PC-3 (cell line): ENCODE measurements at regions not wholly inside any gene's neighbourhood (a gene's known extent, or its start where the extent isn't known, plus 50 kb on each side); places are given as distances from the start of the nearest gene placed in this dataset.

Source experiments
- ATAC-seq: fragments of 200-7000 bp; cut with Tn5 transposase; 2 replicates; pipeline ENCODE4 v1.9.1; 2020; ENCODE audit warnings: mild to moderate bottlenecking, moderate library complexity
- BruUV-seq: library from RNA; stranded (reverse); fragments of 400-500 nt; replicated peaks from 2 replicates; lab custom pipeline; 2021; lab: Mats Ljungman, UMichigan
- CTCF ChIA-PET: fragments of 300-600 bp; sonication (Branson Sonifier 250); formaldehyde crosslinking; loops from one replicate; lab custom pipeline; 2022; ENCODE audit warnings: antibody characterized with exemption; lab: Charles Lee
- POLR2A ChIA-PET: fragments of 300-600 bp; sonication (Branson Sonifier 250); formaldehyde crosslinking; loops from one replicate; lab custom pipeline; 2022; ENCODE audit warnings: antibody characterized with exemption; ENCODE audit not compliant: unreplicated experiment; lab: Charles Lee
- DNase-seq: peaks from one replicate; pipeline ENCODE4 v3.0.0-alpha.2; 2015
- H2AFZ ChIP-seq: fragments of 300-600 bp; sonication (generic); 2 replicates; pipeline ENCODE4 v1.6.0; 2016; ENCODE audit warnings: antibody characterized with exemption, low read length
- H3F3A ChIP-seq: fragments of 300-600 bp; sonication (generic); one replicate; pipeline ENCODE4 v1.6.0; 2017; ENCODE audit warnings: antibody characterized with exemption, low read length, control low read depth, mild to moderate bottlenecking; ENCODE audit not compliant: unreplicated experiment
- H3K27ac ChIP-seq: fragments of 300-600 bp; sonication (generic); 2 replicates; pipeline ENCODE4 v1.5.1; 2016; ENCODE audit warnings: mild to moderate bottlenecking, low read length
- H3K27me3 ChIP-seq: fragments of 300-600 bp; sonication (generic); 2 replicates; pipeline ENCODE4 v1.6.1; 2016; ENCODE audit warnings: low read length, mixed read lengths
- H3K36me3 ChIP-seq: fragments of 300-600 bp; sonication (generic); 2 replicates; pipeline ENCODE4 v1.6.1; 2016; ENCODE audit warnings: low read depth, mixed run types, low read length, mixed read lengths
- H3K4me1 ChIP-seq: fragments of 300-600 bp; sonication (generic); 2 replicates; pipeline ENCODE4 v1.5.1; 2016; ENCODE audit warnings: low read length; ENCODE audit not compliant: insufficient read depth
- H3K4me2 ChIP-seq: fragments of 300-600 bp; sonication (generic); 2 replicates; pipeline ENCODE4 v1.6.0; 2016; ENCODE audit warnings: low read length
- H3K4me3 ChIP-seq: fragments of 300-600 bp; sonication (generic); 2 replicates; pipeline ENCODE4 v1.5.1; 2016; ENCODE audit warnings: mild to moderate bottlenecking, low read length, mixed read lengths
- H3K79me2 ChIP-seq: fragments of 300-600 bp; sonication (generic); 2 replicates; pipeline ENCODE4 v1.6.1; 2017; ENCODE audit warnings: low read length, mixed read lengths
- H3K9ac ChIP-seq: fragments of 300-600 bp; sonication (generic); 2 replicates; pipeline ENCODE4 v1.6.0; 2016; ENCODE audit warnings: mild to moderate bottlenecking, low read length
- H3K9me2 ChIP-seq: fragments of 300-600 bp; sonication (generic); replicated peaks from 2 replicates; pipeline ENCODE4 v1.6.1; 2016; ENCODE audit warnings: mixed run types, low read length, mixed read lengths
- H3K9me3 ChIP-seq: fragments of 300-600 bp; sonication (generic); 2 replicates; pipeline ENCODE4 v1.6.1; 2016; ENCODE audit warnings: low read length, mixed read lengths
- H4K20me1 ChIP-seq: fragments of 300-600 bp; sonication (generic); 2 replicates; pipeline ENCODE4 v1.6.1; 2016; ENCODE audit warnings: low read length, mixed read lengths
- CTCF ChIP-seq: fragments of 300-600 bp; sonication (generic); conservative IDR thresholded peaks from 2 replicates; pipeline ENCODE4 v1.5.1; 2017; ENCODE audit warnings: antibody characterized with exemption, low read depth, mild to moderate bottlenecking, low read length
- EZH2 ChIP-seq: fragments of 300-600 bp; sonication (generic); IDR thresholded peaks from one replicate; pipeline ENCODE4 v1.6.1; 2017; ENCODE audit warnings: antibody characterized with exemption, mild to moderate bottlenecking, low read length; ENCODE audit not compliant: unreplicated experiment
- EZH2phosphoT487 ChIP-seq: fragments of 300-600 bp; sonication (generic); IDR thresholded peaks from 2 replicates; pipeline ENCODE4 v1.6.1; 2018; ENCODE audit warnings: mild to moderate bottlenecking, antibody characterized with exemption, low read length, borderline replicate concordance
- intact Hi-C: fragments of 100-400 bp; cut with micrococcal nuclease; formaldehyde crosslinking; loops from 2 replicates; pipeline ENCODE4 v1.9.0; 2023

- ChIA-PET POLR2A (no interaction called here), CTCF (no interaction called here)
- intact Hi-C loops, result no loop called here
- H3K4me3 ChIP-seq, result no peak overlapping the region
- H3K27ac ChIP-seq, result no peak overlapping the region
- no peak overlapping the region for H2AFZ ChIP-seq
- H3K4me2 ChIP-seq, result no peak overlapping the region
- no peaks in the 10 kb centered on the region for H3K9me3 ChIP-seq
- H3K27me3 ChIP-seq, result peaks cover 26% of the 10 kb centered on the region; the same call in 1 of the 2 replicates
- no peak for DNase-seq
- H3K4me1 ChIP-seq, result no peaks in the 10 kb centered on the region
- no peaks in the 10 kb centered on the region for H3K9me2 ChIP-seq
- H4K20me1 ChIP-seq, result no peaks in the 10 kb centered on the region
- no peak overlapping the region for H3K9ac ChIP-seq
- no peaks in the 10 kb centered on the region for H3K79me2 ChIP-seq
- H3K36me3 ChIP-seq, result no peaks in the 10 kb centered on the region
- no peak for ATAC-seq
- BruUV-seq, result no TSS peak
- H3F3A ChIP-seq, result no peaks in the 10 kb centered on the region
- TF ChIP-seq EZH2 (no peak), EZH2phosphoT487 (no peak), CTCF (peak; percentile 24; the same call in 1 of the 2 replicates)
Measured at GRCh38 chr1:37085393-37085792, 51.1 kb upstream of the GRIK3 start.

GRCh38 chr1:37089750-37090149 is 55.4 kb upstream of the GRIK3 start:
- no TSS peak for BruUV-seq
- no peak for DNase-seq

More at GRCh38 chr1:37089750-37090149, 55.4 kb upstream of the GRIK3 start:
- Histone ChIP-seq H3K9me3 (no peaks in the 10 kb centered on the region), H2AFZ (no peak overlapping the region), H3K79me2 (no peaks in the 10 kb centered on the region), H3K36me3 (no peaks in the 10 kb centered on the region), H3K9ac (no peak overlapping the region), H3F3A (no peaks in the 10 kb centered on the region), H3K4me3 (no peak overlapping the region), H3K27me3 (peaks cover 6% of the 10 kb centered on the region; the same call in 1 of the 2 replicates), H3K9me2 (no peaks in the 10 kb centered on the region), H3K27ac (no peak overlapping the region), H3K4me2 (no peak overlapping the region), H4K20me1 (no peaks in the 10 kb centered on the region), H3K4me1 (no peaks in the 10 kb centered on the region)
- CTCF ChIA-PET, result no interaction called here
- no peak for ATAC-seq
- TF ChIP-seq CTCF, result no peak
- TF ChIP-seq EZH2phosphoT487, result no peak
- no peak for TF ChIP-seq EZH2
- POLR2A ChIA-PET, result no interaction called here
- intact Hi-C loops, result no loop called here
